ENCODE measurements at regions not wholly inside any gene's neighbourhood (a gene's known extent, or its start where the extent isn't known, plus 50 kb on each side); places are given as distances from the start of the nearest gene placed in this dataset.

GRCh38 chr12:38025916-38026315 lies 290.7 kb upstream of the ALG10B start (continued):
- no peak for TF ChIP-seq CHD7 (IDR thresholded peaks at IDR 0.05; ENCODE audit: insufficient replicate concordance, low read length)
